Smooth muscle cell of the brain vasculature (primary cell): ENCODE measurements at regions not wholly inside any gene's neighbourhood (a gene's known extent, or its start where the extent isn't known, plus 50 kb on each side); places are given as distances from the start of the nearest gene placed in this dataset.

ENCODE experiments used
- DNase-seq: peaks from one replicate; pipeline ENCODE4 v3.0.0-alpha.2; 2012; ENCODE audit warnings: low read depth, low spot score

DNA sequence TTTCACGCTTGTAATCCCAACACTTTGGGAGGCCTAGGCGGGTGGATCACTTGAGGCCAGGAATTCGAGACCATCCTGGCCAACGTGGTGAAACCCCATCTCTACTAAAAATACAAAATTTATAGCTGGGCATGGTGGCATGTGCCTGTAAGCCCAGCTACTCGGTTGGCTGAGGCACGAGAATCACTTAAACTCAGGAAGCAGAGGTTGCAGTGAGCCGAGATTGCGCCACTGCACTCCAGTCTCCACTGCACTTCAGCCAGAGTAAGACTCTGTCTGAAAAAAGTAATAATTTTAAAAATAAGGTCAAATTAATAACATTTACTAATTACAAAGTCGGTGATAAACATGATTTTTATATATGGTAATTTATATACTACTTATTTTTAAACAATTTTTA is 155.9 kb downstream of the AXIN2 start:
- DNase-seq = no peak

- DNase-seq = no peak
These were observed 156.7 kb downstream of the AXIN2 start for GRCh38 chr17:65404761-65405160.

GRCh38 chr17:65403626-65404025 is 157.8 kb downstream of the AXIN2 start:
- DNase-seq = no peak

DNA sequence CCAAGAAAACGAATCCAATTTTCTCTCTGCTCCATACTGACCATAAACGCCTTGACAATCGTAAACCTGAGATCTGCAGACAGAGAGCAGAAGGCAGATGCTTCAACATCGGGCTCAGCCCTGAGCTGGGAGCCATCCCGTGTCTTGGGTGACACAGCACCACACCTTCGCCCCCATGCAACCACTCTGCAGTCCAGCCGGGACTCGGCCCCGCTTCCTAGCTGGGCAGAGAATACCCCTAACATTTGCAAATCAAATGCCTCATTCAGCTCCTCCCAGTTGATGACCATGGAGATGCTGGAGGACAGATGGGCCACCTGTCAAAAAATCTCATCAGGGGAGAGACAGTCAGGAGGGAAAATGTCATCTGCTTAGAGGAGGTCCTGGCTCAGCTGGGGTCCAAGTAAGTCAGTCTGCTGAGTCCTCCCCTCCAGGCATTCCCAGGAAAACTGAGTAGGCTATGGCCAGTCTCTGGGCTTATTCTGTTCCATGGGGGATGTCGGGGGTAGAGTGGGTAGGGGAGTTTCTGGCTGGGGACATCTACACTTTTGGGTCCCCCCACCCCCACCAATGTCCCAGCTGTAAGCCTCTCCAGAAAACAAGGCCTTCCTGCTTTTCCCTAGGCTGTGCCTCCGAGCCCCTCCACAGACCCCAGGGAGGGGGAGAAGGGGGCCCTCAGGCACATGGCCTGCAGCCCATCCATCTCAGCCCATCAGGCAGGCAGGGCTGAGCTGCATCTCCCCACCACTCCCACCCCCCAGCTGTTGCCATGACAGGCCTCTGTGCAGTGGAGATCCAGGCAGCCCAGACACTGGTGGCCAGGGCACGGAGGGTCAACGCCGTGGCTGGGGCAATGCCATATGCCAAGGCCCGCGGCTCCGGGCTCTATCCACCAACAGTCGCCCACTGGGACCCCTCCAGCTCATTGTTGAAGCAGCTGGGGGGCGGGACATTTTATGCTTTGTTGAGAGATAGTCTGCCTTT is 158.6 kb downstream of the AXIN2 start:
- no peak for DNase-seq

GRCh38 chr17:65401561-65401960 is 159.9 kb downstream of the AXIN2 start:
- no peak for DNase-seq

DNA sequence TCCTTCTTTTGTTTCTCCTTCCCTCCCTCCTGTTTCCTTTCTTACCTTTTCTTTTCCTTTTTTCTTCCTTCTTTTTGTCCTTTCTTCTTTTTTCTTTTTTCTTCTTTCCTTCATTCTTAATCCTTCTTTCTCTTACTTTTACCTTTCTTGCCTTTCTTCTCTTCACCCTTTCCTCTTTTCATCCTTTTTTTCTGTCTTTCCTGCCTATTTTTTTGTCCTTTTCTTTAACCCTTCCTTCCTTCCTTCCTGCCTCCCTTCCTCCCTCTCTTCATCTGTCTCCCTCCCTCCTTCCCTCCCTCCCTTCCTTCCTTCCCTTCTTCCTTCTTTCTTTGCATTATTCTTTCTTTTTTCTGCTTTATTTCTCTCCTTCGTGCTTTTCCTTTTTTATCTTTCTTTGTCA is 160.7 kb downstream of the AXIN2 start:
- DNase-seq = no peak

GRCh38 chr17:65398040-65398787 is 163.2 kb downstream of the AXIN2 start:
- DNase-seq = no peak

DNA sequence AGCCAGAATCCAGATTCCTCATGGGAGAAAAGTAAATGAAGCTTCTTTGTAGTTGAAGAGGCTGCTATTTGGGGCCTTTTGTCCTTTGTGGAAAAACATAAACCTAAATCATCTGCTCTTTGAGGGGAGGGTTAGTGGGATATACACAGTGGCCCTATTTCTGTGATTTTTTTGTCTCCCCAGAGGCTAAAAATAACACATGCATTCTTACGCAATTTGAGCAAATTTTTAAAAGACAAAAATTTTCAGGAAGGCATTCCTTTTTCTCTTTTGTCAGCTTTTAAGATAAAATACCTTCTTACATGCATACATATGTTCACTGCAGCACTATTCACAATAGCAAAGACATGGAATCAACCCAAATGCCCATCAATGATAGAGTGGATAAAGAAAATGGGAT is 165.5 kb downstream of the AXIN2 start:
- no peak for DNase-seq

DNA sequence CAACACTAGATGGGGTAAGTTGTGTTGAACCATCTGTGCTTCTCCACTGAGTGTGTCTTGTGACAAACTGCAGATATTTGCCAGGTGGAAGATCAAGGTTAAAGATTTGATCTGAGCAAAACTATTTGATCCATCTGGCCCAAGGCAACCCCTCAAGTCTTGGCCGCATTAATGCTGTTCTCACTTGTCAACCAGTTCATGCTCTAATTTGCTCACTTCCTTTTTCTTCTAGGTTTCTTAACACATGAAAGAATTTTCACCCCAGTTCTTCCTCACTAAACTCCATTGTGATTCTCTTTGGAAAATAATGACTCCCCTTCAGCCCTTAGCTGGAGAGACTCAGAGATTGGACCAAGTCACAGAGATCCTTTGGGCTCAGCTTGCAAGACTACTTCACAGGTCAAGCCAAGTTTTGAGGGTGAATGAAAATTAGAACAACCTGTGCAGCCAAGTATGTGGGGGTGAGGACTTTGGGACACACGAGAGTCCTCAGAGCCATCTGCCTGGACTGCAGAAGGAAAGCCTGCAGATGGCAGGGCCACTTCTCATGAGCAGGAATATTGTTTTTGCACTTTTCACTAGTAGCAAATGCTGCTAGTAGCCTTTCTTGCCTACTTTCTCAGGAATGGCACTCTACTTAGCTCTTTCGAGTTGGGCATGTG is 166.5 kb downstream of the AXIN2 start:
- no peak for DNase-seq

- no peak for DNase-seq
These were observed 167.9 kb downstream of the AXIN2 start for GRCh38 chr17:65393514-65393913.

DNA sequence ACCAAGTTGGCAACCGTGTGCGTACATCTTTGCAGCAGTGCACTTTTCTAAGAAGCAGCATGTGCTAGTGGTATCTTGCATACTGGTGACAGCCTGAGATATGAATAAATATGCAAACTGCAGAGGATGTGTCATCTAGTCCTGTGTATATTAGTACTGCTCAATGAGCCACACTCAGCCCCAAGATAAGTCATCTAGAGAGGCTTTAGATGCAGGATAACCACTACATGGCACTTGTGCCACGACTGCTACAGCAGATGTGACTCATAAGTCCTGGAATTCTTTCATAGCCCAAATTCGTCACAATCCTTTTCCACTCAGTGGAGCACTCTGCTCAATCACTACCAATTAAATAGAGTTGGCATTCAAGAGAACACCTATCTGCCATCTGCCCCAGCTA is 171.5 kb downstream of the AXIN2 start:
- no peak for DNase-seq

- DNase-seq = no peak
These were observed 172.0 kb downstream of the AXIN2 start for GRCh38 chr17:65389426-65389825.

DNA sequence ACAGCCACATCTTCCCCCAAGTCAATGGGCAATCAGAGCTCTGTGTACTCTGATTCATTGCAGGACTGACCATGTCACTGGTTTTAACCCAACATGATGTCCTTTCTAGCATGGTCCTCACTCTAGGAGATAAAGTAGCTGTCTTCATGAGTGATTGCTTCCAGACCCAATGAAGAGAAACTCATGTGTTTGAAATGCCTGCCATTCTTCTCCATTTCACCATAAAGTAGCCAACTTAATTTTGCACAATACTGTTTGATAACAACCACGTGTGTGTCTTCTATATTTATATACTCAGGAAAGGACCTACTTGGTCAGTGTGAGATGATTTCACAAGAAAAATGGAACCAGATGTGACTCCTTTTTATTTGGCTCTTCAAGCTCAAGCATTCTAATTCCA is 172.5 kb downstream of the AXIN2 start:
- no peak for DNase-seq

- no peak for DNase-seq
These were observed 174.1 kb downstream of the AXIN2 start for GRCh38 chr17:65387322-65387721.

DNA sequence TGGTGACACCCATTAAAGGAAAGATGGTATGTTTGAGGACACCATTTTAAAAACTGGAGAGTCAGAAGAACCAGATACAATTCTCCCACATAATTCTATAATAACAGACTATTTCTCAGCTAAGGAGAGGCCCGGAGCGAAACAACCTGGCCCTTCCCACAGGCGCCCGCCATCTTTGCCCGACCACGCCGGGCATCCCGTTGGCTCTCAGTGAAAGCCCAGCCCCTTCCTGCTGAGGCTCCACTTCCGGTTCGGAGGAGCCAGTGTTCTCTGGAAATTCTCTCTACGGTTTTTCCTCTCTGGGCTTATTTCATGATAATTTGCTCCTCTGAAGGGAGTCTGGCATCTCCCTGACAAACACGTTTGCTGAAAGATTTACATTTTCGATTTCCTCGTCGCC is 175.7 kb downstream of the AXIN2 start:
- DNase-seq = no peak

DNA sequence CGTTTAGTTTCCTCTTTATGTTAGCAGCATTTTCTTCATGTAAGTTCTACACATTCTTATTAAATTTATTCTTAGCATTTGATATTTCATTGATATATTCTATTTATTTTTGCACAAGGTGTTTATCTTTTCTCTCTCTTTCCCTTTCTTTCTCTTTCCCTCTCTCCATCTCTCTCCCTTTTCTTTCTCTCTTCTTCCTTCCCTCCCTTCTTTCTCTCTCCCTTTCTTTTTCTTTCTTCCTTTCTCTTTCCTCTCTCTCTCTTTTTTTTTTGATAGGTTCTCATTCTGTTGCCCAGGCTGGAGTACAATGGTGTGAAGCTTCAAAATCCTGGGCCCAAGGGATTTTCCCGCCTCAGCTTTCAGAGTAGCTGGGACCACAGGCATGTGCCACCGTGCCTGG is 176.4 kb downstream of the AXIN2 start:
- no peak for DNase-seq

- no peak for DNase-seq
These were observed 180.3 kb downstream of the AXIN2 start for GRCh38 chr17:65381152-65381551.

DNA sequence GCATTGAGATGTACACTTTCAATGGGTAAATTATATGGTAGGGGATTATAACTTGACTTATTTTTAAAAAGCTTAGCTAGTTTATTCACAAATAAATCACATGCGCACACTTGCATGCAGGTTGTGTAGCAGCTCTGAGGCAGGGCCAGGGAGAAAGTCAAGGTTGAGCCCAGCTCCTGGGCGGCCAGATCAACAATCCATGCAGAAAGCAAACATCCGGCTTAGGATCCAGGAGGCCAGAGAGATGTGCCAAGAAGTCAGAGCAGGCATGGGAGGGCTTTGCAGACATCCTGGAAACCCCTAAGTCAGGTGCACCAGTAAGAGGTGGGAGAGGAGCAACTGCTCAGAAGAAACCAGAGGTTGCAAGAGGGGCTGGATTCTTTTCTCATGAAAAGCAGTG is 186.5 kb downstream of the AXIN2 start:
- no peak for DNase-seq

- no peak for DNase-seq
These were observed 189.7 kb downstream of the AXIN2 start for GRCh38 chr17:65371702-65372101.

GRCh38 chr17:65370669-65371131 is 190.7 kb downstream of the AXIN2 start:
- no peak for DNase-seq

DNA sequence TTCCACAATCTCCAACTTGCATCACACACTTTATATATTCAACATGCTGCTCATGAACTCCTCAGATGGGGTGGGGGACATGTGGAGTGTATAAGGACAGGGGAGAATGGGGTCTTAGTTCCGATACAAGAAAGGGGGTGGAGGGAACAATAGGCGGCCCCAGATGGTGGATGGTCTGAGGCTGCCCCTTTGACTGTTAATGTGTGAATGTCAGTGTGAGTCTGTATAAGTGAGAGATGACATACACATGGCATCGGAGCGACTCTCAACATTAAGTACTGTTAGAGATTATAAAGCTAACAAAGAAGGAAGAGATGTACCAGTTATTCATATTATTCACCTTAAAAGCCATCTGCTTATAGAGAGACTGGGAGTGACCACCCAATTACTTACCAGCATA is 193.1 kb downstream of the AXIN2 start:
- no peak for DNase-seq
